ENCODE measurements at regions not wholly inside any gene's neighbourhood (a gene's known extent, or its start where the extent isn't known, plus 50 kb on each side); places are given as distances from the start of the nearest gene placed in this dataset.

DNA sequence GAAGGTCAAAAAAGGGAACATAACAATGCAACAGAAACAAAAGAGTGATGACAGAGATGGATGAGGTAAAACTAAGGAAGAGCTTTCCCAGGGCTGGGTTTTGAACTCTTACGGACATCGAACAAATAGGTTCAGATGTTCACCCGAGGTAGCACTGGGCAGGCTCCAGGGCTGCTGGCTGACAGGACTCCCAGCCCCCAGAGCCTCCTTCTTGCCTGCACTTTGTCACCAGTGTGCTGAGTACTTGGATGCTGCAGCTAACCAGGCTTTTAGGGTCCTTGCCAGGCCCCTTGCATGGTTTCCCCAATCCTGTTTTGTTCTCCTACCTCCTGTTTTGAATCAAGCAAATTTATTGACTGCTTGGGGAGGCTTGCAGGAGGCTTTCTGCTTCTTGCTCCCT, 322.9 kb downstream of the DYSF start:
- no peak for DNase-seq (ENCODE audit: low read depth)

GRCh38 chr2:71773218-71773617, 319.9 kb downstream of the DYSF start:
- no peak for DNase-seq (ENCODE audit: low read depth)

DNA sequence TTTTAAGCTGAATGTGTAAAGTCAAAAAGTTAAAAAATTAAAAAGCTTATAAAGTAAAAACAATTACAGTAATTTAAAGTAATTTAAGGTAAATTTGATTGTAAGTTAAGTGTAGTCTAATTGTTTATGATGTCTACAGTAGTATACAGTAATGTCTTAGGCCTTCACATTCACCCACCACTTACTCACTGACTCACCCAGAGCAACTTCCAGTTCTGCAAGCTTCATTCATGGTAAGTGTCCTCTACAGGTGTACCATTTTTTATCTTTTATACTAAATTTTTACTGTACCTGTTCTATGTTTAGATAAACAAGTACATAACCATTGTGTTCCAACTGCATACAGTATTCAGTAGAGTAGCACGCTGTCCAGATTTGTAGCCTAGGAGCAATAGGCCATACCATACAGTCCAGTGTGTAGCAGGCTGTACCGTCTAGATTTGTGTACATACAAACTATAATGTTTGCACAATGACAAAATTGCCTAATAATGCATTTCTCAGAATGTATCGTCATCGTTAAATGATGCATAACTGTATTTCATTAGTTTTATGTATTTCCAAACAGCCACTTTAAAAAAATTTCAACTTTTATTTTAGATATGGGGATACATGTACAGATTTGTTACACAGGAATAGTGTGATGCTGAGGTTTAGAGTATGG, 319.3 kb downstream of the DYSF start:
- DNase-seq (ENCODE audit: low read depth), result no peak

DNA sequence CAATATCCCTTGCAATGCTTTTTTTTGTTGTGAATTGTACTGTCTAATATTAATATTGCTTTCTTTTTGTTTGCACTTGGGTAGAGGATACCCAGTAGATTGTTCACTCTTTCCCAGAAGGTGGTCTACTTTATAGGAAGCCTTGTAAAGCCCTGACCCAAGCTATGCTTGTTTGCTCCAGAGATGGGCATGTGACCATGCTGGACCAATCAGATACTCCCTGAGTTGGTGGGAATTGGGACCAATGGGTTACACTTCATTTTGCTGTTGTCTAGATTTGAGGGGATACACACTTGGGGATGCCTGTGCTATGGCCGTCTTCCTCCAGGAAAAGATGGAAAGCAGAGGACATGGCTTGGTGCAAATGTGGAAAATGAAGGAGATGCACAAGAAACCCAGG, 314.3 kb downstream of the DYSF start:
- DNase-seq (ENCODE audit: low read depth), result no peak

- DNase-seq (ENCODE audit: low read depth), result peak; percentile 66
Observed at GRCh38 chr2:71759060-71759459, 305.7 kb downstream of the DYSF start.

GRCh38 chr2:71757351-71757750, 304.0 kb downstream of the DYSF start:
- DNase-seq (ENCODE audit: low read depth), result no peak

GRCh38 chr2:71756280-71756906, 303.0 kb downstream of the DYSF start:
- no peak for DNase-seq (ENCODE audit: low read depth)

GRCh38 chr2:71751590-71751989, 298.2 kb downstream of the DYSF start:
- DNase-seq (ENCODE audit: low read depth), result no peak

DNA sequence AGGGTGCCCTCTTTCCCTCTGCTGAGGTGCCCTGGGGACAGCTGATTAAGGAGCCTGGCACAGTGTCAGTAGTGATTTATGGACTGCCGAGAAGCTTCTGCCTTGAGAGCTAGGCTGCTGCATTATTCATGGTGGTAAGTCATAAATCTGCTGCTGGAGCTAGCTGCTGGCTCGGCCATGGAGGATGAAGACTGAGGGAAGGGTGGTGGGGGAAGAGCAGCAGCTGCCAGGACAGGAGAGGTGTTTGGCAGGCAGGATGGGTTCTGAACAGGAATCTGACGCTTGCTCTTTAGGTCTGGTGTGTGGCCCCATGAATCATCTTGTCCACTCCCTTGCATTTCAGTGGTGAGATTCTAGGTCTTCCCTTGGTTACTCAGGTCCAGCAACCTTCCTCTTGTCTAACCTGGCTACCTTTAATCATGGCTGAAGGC, 296.3 kb downstream of the DYSF start:
- no peak for DNase-seq (ENCODE audit: low read depth)

DNA sequence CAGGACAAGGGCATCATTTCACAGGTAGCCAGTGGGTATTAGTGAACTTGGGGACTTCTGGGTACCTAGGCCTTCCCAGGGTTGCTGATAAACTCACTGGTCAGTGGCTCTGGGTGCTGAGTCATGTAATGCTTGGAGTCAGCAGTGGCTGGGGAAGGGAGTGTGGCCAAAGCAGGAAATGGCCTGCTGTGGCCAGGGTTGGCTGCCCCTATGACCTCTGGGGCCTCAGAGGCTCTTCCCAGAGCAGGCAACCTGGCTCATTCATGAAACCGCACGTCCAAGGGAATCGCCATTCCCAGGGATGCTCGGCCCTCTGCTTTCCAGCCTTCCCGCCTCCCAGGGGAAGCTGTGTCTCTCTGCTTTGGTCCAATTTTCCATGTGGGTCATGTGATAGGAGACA, 294.9 kb downstream of the DYSF start:
- peak; percentile 62 for DNase-seq (ENCODE audit: low read depth)

- DNase-seq (ENCODE audit: low read depth), result no peak
Observed at GRCh38 chr2:71747559-71747958, 294.2 kb downstream of the DYSF start.

GRCh38 chr2:71746946-71747501, 293.7 kb downstream of the DYSF start:
- no peak for DNase-seq (ENCODE audit: low read depth)

DNA sequence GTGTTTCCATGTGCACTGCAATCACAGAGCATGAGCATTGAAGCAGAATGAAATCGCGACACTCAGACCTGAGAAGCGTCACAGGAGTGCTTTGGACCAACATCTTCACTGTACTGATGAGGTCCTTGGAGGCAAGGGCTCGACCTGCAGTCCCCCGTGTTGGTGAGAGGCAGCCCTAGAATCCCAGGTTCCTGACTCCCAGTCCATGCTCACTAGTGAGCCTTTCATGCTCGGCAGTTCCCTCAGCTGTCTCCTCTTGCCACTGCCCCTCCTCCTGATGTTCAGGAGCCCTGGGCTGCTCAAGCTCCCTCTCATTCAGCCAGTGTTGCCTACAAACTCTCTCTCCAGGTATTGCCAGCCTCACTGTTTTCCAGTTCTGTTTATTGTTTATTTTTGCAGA, 291.4 kb downstream of the DYSF start:
- DNase-seq (ENCODE audit: low read depth), result no peak

GRCh38 chr2:71743995-71744675, 290.8 kb downstream of the DYSF start:
- peak; percentile 28 for DNase-seq (ENCODE audit: low read depth)

DNA sequence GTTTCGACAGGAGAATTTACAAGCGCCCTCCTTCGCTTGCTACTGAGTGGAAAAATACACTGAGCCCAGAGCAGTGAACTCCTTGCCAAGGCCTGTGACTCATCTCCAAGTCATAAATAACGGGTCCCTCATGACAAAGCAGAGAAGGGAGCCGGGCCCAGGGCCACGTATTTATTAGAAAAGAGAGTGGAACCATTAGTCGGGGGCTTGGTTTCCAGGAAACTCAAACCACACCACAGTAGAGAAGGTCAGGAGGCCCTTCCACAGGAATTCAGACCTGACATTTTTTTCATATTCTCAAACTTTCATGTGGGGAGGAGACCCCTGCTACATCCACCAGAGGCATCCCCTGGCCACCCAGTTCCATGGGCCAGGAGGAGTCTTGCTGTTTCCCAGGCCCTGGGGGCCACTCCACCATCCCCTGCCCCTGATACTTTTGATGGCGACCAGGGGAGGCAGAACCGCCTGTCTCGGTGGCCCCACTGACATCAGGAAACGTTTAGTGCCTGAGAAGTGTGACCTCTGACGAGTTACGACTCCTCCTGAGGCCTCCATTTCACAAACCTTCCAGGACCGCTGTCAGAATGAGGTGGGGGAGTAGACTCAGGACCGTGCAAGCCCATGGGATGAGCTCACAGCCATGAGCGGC, 289.7 kb downstream of the DYSF start:
- DNase-seq (ENCODE audit: low read depth), result peak; percentile 96

GRCh38 chr2:71736986-71737385, 283.6 kb downstream of the DYSF start:
- DNase-seq (ENCODE audit: low read depth), result no peak

GRCh38 chr2:71736091-71736861, 282.9 kb downstream of the DYSF start:
- no peak for DNase-seq (ENCODE audit: low read depth)
